OCI-LY3 (cell line): ENCODE measurements at regions not wholly inside any gene's neighbourhood (a gene's known extent, or its start where the extent isn't known, plus 50 kb on each side); places are given as distances from the start of the nearest gene placed in this dataset.

Experiments
- H2AFZ ChIP-seq: fragments of 200-600, 300-600 bp; shearing (Covaris generic); 2 replicates; pipeline ENCODE4 v1.6.0; 2014; ENCODE audit warnings: antibody characterized with exemption, low read depth, low read length
- H3K27ac ChIP-seq: fragments of 200-600, 300-600 bp; sonication (generic); 2 replicates; pipeline ENCODE4 v1.5.1; 2014; ENCODE audit warnings: mild to moderate bottlenecking, low read length, moderate library complexity, mixed read lengths
- H3K27me3 ChIP-seq: fragments of 200-600, 300-600 bp; sonication (generic); 2 replicates; pipeline ENCODE4 v1.6.1; 2014; ENCODE audit warnings: low read depth, low read length, mixed read lengths
- H3K36me3 ChIP-seq: fragments of 200-600, 300-600 bp; sonication (generic); replicated peaks from 2 replicates; pipeline ENCODE3; 2014; ENCODE audit warnings: low read depth, low read length, mixed read lengths
- H3K4me1 ChIP-seq: fragments of 300-600, 200-600 bp; sonication (generic); 2 replicates; pipeline ENCODE4 v1.6.1; 2014; ENCODE audit warnings: low read length, mixed read lengths
- H3K4me2 ChIP-seq: fragments of 200-600, 300-600 bp; sonication (generic); 2 replicates; pipeline ENCODE4 v1.6.1; 2014; ENCODE audit warnings: low read length, mixed read lengths
- H3K4me3 ChIP-seq: fragments of 300-600, 200-600 bp; sonication (generic); 2 replicates; pipeline ENCODE4 v1.5.1; 2014; ENCODE audit warnings: antibody characterized with exemption, mild to moderate bottlenecking, low read length, moderate library complexity
- H3K79me2 ChIP-seq: fragments of 300-600, 200-600 bp; shearing (Covaris generic); 2 replicates; pipeline ENCODE4 v1.6.1; 2014; ENCODE audit warnings: mild to moderate bottlenecking, low read length, mixed read lengths
- H3K9ac ChIP-seq: fragments of 300-600, 200-600 bp; shearing (Covaris generic); 2 replicates; pipeline ENCODE4 v1.6.0; 2014; ENCODE audit warnings: mild to moderate bottlenecking, low read length, moderate library complexity
- H3K9me3 ChIP-seq: fragments of 200-600, 300-600 bp; shearing (Covaris generic); 2 replicates; pipeline ENCODE4 v1.6.1; 2014; ENCODE audit warnings: low read length, mixed read lengths; ENCODE audit not compliant: insufficient read depth
- H4K20me1 ChIP-seq: fragments of 200-600, 300-600 bp; sonication (generic); 2 replicates; pipeline ENCODE4 v1.6.1; 2016; ENCODE audit warnings: low read length, mixed read lengths; ENCODE audit not compliant: insufficient read depth
- EZH2phosphoT487 ChIP-seq: fragments of 200-600 bp; shearing (Covaris generic); IDR thresholded peaks from 2 replicates; pipeline ENCODE4 v1.6.1; 2018; ENCODE audit warnings: antibody characterized with exemption, mixed run types, low read depth
- TF ChIP-seq, protein P1 (sequence below): fragments of 200-600, 300-600 bp; sonication (generic); IDR thresholded peaks from 2 replicates; pipeline ENCODE4 v1.5.1; 2014; ENCODE audit warnings: antibody characterized with exemption, low read length, low read depth

DNA sequence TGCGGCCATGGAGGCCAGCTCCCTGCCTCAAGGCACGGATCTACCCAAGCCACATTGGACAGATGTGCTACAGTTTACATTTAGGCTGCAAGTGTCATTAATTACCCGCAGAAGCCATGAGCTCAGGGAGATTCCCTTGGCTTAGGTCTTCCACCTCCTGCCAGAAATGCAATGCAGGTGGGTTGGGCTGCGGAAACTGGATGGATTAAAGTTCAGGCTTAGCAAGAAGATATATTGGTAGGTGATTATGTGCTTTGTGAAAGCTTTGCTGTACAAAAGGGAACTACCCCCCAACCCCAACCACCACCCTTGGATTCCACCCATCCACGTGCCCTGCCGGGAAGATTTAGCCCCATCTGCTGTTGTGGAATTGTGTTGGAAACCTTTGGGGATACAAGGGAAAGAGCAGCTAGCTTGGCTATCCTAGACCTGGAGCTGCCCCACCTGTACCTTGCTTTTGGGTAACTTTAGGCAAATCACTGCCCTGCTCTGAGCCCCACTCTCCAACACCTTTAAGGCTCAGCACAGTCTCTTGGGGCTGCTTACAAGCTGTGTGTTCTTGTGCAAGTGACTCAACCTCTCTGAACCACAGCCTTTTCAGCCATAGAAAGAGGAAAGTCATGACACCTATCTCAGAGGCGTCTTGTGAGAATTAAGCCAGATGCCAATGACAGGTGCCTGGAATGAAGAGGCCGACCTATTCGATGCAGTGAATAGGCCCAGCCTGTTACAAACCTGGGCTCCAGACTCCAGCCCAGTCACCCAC lies 141.6 kb upstream of the GLI2 start:
- H3K36me3 ChIP-seq, result no peaks in the 10 kb centered on the region
- no peak overlapping the region for H3K27ac ChIP-seq
- no peaks in the 10 kb centered on the region for H3K9me3 ChIP-seq
- no peak overlapping the region for H3K4me2 ChIP-seq
- no peak overlapping the region for H3K9ac ChIP-seq
- peaks cover 9% of the 10 kb centered on the region for H3K27me3 ChIP-seq
- TF ChIP-seq, protein P1, sequence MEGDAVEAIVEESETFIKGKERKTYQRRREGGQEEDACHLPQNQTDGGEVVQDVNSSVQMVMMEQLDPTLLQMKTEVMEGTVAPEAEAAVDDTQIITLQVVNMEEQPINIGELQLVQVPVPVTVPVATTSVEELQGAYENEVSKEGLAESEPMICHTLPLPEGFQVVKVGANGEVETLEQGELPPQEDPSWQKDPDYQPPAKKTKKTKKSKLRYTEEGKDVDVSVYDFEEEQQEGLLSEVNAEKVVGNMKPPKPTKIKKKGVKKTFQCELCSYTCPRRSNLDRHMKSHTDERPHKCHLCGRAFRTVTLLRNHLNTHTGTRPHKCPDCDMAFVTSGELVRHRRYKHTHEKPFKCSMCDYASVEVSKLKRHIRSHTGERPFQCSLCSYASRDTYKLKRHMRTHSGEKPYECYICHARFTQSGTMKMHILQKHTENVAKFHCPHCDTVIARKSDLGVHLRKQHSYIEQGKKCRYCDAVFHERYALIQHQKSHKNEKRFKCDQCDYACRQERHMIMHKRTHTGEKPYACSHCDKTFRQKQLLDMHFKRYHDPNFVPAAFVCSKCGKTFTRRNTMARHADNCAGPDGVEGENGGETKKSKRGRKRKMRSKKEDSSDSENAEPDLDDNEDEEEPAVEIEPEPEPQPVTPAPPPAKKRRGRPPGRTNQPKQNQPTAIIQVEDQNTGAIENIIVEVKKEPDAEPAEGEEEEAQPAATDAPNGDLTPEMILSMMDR, result no peak
- no peak for TF ChIP-seq EZH2phosphoT487
- no peaks in the 10 kb centered on the region for H4K20me1 ChIP-seq
- H2AFZ ChIP-seq, result no peak overlapping the region
- no peak overlapping the region for H3K4me3 ChIP-seq
- no peaks in the 10 kb centered on the region for H3K4me1 ChIP-seq
- no peaks in the 10 kb centered on the region for H3K79me2 ChIP-seq

DNA sequence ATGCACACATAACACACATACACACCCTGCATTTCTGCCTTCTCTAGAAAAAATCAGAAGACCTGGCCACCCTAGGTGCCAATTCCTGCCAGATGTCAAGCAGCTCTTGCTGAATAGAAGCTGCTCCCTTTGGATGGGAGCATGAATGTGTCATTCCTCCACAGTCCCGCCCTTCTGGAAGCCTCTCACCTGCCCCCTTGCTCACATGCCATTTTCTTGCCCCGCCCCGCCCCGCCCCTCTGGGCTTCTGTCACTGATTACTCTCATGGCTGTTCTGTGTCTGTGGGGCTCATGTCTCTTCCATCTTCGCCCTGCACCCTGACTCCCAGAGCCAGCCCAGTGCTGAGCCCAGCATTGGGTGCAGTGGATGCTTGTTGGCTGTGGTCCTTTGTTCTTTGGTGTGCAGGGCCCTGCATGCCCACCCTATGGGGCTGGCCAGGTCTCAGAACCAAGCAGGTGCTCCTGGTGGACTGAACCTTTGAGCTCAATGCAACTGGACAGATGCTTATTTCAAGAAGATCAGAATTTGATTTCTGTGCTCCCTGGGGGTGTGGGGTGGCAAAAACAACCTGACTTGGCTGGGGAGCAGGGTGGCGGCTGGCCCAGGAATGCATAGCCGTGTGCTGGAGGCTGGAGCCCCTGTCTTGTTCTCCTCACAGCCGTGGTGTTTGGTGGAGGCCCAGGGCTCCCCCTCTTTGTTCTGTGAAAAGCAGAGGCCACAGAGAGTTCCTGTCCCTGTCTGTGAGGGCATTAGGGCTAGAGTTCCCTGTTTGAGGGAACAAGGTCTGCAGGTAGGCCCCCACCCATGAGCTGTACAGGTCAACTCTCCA lies 140.6 kb upstream of the GLI2 start:
- no peaks in the 10 kb centered on the region for H3K79me2 ChIP-seq
- no peak overlapping the region for H3K4me2 ChIP-seq
- no peaks in the 10 kb centered on the region for H3K36me3 ChIP-seq
- no peak overlapping the region for H2AFZ ChIP-seq
- no peak overlapping the region for H3K9ac ChIP-seq
- no peaks in the 10 kb centered on the region for H3K4me1 ChIP-seq
- H3K9me3 ChIP-seq, result no peaks in the 10 kb centered on the region
- TF ChIP-seq EZH2phosphoT487, result no peak
- TF ChIP-seq, protein P1, result no peak
- no peaks in the 10 kb centered on the region for H4K20me1 ChIP-seq
- 0 out of 2 replicates have a peak, but pooled peaks cover under 1% of the 10 kb centered on the region for H3K27me3 ChIP-seq
- no peak overlapping the region for H3K4me3 ChIP-seq
- H3K27ac ChIP-seq, result no peak overlapping the region

DNA sequence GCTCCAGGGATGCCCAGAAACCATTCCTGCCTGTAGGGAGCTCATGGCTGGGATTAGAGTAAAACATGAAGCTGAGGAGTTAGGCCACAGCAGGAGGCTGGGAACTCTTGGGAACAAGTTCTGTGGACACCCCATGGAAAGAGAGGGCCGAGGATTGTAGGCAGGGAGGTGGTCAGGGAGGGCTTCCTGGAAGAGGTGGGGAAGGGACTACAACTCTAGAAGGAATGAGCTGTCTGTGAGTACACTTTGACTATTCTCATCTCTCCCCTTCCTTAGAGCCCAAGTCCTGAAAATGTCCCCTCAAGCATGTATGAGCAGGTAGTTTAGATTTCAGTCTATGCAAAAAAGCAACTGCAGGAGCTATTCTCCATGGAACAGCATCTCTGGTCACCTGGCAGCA lies 139.9 kb upstream of the GLI2 start:
- no peaks in the 10 kb centered on the region for H4K20me1 ChIP-seq
- H3K4me1 ChIP-seq, result no peaks in the 10 kb centered on the region
- TF ChIP-seq, protein P1, result no peak
- TF ChIP-seq EZH2phosphoT487, result no peak
- H2AFZ ChIP-seq, result no peak overlapping the region
- no peak overlapping the region for H3K27ac ChIP-seq
- no peaks in the 10 kb centered on the region for H3K27me3 ChIP-seq
- H3K79me2 ChIP-seq, result no peaks in the 10 kb centered on the region
- no peaks in the 10 kb centered on the region for H3K9me3 ChIP-seq
- no peak overlapping the region for H3K9ac ChIP-seq
- no peak overlapping the region for H3K4me3 ChIP-seq
- no peak overlapping the region for H3K4me2 ChIP-seq
- no peaks in the 10 kb centered on the region for H3K36me3 ChIP-seq

DNA sequence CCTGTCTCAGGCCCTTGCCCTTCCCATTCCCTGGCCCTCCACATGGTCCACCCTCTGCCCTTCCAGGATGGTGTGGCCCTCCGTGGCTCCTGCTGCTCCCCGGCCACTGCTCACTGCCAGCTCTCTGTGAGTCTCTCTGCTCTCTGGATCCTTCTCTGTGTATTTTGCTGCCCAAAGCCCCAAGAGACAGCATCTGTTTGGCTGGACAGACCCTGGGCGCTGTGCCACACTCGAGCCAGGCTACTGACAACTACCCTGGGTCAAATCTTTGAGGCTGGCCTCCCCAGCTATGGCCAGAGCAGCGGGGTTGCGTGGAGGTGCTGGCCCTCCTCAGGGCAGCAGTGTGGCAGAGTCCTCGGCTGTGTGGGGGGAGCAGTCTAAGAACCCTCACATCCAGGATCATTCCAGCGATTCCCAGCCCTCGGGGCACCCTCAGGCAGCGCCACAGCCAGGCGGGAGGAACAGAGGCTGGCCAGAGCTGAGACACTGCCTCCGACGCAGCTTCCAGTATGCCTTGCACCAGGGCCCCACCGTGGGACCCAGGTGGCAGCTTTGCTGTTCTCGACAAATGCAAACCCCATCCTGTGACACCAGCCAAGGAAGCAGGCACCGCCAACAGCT lies 139.4 kb upstream of the GLI2 start:
- no peak overlapping the region for H3K9ac ChIP-seq
- no peak overlapping the region for H2AFZ ChIP-seq
- no peak overlapping the region for H3K4me3 ChIP-seq
- H3K27me3 ChIP-seq, result no peaks in the 10 kb centered on the region; the same call in 1 of the 2 replicates
- no peaks in the 10 kb centered on the region for H3K4me1 ChIP-seq
- H3K9me3 ChIP-seq, result no peaks in the 10 kb centered on the region
- no peaks in the 10 kb centered on the region for H4K20me1 ChIP-seq
- no peaks in the 10 kb centered on the region for H3K79me2 ChIP-seq
- H3K36me3 ChIP-seq, result no peaks in the 10 kb centered on the region
- H3K27ac ChIP-seq, result no peak overlapping the region
- no peak overlapping the region for H3K4me2 ChIP-seq
- TF ChIP-seq, protein P1, result no peak
- TF ChIP-seq EZH2phosphoT487, result no peak
